Stimulated activated CD4-positive, alpha-beta T cell treated with anti-CD3 and anti-CD28 coated beads, Interleukin-15, amount 100 ng/mL, for 24 hours (primary cell): ENCODE measurements at regions not wholly inside any gene's neighbourhood (a gene's known extent, or its start where the extent isn't known, plus 50 kb on each side); places are given as distances from the start of the nearest gene placed in this dataset.

ENCODE experiments used
- DNase-seq: peaks from one replicate; pipeline ENCODE4 v3.0.0-alpha.2; 2020

DNA sequence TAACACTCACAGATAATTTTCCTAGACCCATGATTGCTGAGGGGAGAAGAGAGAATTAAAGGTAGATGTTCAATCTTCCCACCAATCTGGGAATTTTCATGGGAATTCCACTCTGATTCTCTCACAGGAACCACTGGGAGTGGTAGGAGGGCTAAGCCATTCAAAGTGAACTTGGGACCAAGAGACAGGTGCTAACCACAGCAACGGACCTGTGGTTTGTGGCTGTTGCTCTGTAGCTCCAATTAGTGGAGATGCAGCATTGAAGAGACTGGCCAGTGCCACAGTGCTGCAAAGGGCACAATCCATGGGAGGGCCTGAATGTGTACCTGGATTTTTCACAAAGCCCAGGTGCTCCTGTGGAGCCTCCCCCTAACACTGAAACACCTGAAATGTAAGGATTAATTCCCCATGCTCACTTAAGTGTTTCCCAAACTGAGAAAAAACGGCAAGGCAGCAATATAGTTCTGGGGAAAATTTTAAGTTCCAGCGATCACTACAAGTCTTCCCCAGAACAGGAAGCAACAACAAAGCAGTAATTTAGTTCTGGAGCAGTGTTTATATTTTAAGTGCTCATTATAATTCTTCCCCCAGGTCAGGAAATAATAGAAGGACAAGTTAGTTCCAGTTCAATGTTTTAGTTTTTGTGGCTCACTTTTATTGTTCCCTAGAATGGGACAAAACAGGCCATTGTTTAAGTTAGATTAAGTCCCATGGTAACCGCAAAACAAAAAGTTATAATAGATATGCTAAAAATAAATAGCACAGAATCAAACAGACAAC lies 1045.8 kb downstream of the CNTNAP5 start:
- DNase-seq, result no peak

DNA sequence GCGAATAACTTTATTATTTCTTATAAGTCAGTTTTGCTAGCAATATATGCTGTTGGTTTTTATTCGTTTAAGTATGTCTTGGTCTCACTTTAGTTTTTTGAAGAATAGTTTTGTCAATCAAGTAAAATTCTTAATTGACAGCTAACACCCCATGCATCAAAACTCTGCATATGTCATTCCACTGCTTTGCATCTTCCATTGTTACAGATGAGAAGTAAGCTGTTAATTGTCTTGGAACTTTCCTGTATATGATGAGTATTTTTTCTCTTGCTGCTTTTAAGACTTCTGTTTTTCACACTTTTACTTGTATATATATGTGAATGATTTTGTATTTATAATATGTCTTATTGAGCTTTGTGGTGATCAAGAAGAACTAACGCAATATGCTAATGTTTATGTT lies 1048.4 kb downstream of the CNTNAP5 start:
- DNase-seq, result no peak

DNA sequence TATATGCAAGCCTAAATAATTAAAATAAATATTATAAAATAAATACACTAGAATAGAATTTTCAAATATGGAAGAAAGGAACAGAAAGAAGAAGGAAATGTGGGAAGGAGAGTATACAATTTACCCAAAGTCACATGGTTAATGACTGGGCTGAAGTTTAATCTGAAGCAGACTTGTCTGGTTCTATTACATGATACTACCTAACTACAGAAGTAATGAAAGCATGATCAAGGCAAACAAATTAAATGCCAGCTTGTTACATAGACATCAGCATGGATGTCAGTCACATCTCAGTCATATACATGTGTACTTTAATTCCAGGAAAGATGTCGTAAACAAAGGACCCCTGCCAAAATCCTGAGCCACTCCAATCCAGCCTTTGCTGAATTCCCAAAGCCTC lies 1060.8 kb downstream of the CNTNAP5 start:
- DNase-seq, result no peak

DNA sequence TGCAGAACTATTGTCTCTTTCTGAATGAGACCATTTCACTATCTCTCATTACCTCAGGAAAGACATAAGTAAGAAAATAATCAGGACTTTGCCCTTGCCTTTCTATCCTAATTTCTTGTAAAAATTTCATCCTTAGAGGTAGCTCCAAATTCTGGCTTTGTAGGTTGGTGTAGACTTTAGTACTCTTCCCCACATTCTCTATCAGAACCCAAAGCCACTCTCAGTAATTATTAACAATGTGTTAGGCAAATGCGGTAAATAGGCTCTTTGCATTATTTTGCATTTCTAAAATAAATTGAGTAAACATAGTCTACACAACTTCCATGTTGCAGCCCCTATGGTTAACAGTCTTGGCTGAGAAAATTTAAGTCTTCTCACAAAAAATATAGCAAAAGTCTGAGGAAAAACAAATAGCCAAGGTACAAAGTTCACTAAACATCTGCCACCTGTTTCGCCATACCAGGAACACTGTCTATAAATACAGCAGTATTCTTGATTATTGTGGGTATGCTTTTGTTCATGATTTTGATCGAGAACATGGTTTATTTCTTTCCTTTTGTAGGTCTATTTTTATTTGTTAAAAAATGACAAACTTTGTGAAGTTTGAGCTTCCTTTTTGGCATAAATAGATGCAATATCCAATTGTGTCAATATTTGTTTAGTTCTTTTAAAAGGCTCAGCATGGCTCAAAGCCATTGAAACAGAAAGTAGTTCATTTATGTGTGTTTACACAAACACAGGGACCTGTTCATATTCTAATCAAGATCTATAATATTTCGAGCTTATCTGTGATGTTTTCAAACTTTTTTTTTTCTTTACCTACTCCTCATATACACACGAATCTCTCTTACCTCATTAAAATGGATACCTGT lies 1061.5 kb downstream of the CNTNAP5 start:
- DNase-seq, result no peak

DNA sequence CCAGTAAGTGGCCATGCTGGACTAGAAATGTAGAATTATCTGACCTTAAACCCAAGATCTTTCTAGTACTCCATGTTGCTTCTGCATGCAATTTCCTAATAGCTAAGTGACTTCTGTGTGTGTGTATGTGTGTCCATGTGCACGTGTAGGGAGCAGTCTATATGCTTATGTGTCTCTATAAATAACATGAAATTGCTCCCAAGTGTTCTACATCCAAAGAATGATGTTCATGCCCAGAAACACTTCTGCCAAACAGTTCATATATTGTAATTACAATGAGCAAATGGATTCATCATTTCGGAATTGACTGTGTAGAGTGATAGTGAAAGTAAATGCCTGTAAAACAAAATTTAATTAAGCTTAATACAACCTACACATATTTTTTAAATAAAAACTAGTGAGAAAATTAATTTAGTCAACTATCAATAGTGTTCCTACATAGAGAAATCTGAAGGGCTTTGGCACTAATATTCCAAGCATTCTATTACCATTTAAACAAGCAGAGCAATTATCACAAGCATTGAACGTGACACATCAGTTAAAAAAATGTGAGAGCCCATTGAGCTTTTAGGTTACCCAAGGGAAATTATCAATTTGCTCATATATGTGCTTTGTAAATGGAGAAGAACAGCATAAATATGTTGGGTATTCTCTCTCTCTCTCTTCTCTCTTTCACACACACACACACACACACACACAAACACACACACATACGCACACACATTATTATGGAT lies 1067.4 kb downstream of the CNTNAP5 start:
- no peak for DNase-seq

DNA sequence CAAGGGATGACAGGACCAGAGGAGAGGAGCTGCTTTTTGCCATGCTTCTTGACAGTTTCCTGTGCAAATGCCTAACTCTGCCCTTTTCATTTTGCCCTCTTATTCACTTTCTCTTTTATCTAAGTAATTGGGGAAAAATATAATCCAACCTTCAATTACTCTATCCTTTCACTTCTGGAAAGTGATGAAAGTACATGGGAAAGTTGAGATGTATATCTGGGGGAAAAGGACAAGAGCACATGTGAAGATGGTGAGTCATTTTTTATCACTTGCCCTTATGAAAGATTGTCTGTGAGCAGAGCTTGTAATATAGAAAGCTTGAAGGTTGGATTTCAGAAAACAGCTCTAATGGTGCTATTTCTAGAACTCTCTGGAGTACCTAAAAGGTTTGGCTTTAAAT lies 1070.7 kb downstream of the CNTNAP5 start:
- DNase-seq, result no peak

DNA sequence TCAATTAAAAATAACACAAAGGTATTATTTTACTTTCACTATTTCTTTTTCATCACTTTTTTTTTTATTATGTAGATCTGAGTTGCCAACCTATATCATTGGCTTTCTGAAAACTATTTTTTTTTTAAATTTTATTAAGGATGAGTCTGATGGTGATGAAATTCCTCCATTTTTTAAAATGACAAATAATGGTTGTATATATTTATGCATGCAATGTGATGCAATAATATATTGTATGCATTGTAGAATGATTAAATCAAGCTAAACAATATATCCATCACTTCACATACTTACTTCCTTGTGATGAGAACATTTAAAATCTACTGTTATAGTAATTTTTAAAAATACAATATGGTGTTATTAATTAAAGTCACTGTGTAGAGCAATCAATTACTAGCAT lies 1081.6 kb downstream of the CNTNAP5 start:
- no peak for DNase-seq

DNA sequence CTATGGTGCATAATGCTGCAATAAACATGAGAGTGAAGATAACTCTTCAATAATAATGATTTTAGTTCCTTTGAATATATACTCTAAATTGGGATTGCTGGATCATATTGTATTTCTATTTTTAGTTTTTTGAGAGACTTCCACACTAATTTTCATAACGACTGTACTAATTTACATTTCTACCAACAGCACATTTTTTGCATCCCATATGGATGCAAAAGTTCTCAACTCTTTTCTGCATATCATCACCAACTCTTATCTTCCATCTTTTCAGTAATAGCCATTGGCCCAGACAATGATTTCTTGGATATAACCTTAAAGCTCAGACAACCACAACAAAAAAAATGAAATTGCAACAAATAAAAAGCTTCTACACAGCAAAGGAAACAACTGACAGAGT lies 1082.4 kb downstream of the CNTNAP5 start:
- no peak for DNase-seq

DNA sequence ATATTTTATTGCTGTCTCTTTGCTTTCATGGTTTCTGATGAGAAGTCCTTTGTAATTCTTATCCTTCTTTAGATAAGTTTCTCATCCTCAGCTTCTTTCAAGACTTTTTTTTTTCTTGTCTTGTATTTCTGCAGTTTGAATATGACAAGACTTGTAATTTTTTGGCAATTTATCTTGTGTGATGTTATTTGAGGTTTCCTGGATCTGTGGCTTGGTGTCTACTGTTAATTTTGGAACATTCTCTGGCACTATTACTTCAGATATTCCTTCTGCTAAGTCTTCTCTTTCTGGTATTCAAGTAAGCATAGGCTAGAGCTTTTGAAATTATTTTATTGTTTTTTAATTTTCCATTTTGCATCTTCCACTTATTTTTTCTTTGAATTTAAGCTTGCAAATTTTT lies 1083.2 kb downstream of the CNTNAP5 start:
- DNase-seq, result no peak

DNA sequence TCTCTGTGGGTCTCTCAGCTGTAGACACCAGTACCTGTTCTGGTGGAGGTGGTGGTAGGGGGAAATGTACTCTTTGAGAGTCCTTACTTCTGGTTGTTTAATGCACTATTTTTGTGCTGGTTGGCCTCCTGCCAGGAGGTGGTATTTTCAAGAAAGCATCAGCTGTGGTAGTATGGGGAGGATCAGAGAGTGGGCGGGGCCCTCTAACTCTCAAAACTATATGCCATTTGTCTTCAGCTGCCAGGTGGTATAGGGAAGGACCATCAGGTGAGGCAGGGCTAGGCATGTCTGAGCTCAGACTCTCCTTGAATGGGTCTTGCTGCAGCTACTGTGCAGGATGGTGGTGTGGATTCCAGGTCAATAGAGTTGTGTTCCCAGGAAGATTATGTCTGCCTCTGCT lies 1100.8 kb downstream of the CNTNAP5 start:
- no peak for DNase-seq

DNA sequence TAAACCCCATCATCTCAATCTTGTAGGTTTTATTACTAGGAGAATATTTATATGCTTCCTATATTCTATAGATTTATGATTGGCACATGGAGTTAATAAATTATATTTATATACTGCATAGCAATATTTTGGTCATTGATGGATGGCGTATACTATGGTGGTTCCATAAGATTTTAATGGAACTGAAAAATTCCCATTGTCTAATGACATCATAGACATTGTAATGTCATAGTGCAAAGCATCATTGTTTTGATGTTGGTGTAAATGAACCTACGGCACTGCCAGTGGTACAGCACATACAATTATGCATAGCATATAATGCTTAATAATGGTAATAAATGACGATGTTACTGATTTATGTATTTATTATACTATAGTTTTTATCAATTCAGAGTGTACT lies 1135.9 kb downstream of the CNTNAP5 start:
- no peak for DNase-seq

DNA sequence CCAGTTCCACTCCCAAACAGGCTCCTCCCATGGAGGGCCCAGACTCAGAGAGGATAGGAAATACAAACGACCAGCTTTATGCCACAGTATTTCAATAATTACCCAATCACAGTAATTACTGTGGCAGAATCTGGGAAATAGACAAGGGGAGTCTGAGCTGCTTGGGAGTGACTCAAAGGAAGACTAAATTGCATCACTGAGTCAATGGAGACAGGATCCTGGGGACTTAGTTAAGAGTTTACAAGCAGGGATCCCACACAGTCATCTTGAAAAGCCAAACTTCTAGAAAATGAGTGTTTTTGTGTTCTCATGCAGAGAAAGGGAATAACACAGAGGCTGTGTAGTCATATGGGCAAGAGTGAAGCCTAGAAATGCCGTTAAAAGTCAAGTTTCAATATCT lies 1142.1 kb downstream of the CNTNAP5 start:
- DNase-seq, result no peak

DNA sequence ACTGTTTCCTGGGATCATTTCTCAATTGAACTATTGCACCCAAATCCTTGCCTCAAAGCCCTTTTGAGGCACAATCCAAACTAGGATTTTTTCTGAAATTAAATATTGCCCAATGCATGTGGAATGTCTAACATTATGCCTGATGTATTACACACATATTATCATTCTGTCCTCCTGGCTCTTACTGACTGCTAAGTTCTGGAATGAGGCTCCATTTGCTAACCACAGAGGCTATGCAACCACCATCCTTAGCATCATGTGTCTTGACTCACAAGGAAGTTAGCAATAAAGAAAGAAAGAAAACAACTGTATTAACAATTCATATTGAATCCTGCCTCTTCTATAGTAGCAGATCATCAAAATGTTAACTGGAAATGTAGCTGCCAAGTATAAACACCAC lies 1142.7 kb downstream of the CNTNAP5 start:
- DNase-seq, result no peak

DNA sequence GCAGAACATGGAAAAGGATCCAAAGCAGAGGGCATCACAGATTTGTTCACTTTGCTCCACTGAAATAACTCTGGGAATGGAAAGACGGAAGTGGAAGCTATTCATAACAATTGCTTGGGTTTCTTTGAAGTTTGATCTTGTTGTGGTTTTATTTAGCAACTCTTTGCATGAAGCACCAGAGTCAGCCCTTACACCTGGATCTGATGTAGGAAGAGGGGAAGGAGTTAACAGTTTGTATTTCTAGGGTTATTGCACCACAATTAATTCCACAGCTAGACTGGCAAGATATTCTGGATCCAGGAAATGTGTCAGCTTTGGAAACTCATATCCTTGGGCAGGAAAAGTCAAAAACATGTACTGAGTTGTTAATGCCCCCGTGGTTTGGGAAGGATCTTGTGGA lies 1143.4 kb downstream of the CNTNAP5 start:
- no peak for DNase-seq

DNA sequence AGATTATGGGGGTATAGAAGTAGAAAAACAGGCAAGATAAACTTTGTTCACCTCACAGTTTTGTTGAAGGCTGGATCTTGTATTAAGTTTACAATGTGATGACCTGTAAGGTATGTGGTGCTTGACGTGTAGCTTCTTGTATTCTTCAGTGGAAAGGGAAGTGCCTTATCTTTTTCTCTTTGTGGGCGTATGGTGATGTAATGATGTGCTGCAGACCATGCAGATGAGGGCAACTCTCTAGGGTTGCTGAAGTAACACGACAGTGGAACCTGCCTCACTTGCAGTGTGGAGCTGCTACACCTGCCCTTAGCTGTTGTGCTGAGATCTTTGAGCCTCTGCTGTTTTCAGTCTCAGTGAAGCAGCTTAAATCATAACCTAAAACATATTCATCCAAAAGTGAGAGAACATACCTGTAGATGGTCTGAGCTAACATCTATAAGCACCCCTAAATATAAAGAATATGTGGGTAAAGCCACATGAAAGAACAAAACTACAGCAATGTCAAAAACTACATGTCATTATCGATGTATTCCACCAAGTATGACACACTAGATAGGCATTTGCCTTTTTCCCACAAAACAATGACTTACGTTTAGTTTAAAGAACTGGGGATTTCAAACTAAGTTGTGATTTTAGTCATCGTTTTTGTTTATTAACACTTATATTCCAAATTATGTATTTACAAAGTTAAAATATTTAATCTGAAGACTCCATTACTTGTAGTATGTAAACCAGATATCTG lies 1144.1 kb downstream of the CNTNAP5 start:
- DNase-seq, result no peak

DNA sequence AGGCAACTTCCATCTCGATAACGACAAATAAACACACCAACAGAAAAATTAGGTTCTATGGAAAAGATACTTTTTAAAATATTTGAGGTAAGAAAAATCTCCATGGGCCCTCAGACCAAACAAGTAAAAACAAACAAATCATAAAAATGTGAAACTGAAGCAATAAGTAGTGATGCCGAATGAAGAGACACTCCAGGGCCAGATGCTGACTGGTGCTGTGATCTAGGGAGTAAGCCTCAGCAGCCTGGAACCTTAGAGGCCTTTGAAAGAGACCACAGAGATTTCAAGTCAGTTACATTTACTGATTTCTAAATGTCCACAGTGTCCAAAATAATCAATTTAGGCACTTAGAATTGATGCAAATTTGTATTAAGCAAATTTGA lies 1144.7 kb downstream of the CNTNAP5 start:
- DNase-seq, result no peak

DNA sequence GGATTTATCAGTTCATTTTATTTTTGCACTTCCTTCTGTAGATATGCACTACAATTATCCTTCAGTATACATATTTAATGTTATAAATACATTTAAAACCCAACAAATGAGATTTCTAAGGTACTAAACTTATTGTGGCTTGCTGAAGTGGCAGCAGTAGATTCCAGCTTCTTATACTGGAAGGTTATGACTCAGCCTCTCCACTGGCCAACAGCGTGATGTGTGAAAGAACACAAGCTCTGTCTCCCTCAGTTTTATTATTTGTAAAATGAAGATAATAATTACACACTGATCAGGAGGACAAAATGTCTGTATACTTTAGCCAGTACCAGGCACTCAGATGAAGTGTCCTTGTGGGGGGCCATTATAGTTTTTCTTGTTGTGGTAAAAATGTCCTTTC lies 1147.1 kb downstream of the CNTNAP5 start:
- no peak for DNase-seq

DNA sequence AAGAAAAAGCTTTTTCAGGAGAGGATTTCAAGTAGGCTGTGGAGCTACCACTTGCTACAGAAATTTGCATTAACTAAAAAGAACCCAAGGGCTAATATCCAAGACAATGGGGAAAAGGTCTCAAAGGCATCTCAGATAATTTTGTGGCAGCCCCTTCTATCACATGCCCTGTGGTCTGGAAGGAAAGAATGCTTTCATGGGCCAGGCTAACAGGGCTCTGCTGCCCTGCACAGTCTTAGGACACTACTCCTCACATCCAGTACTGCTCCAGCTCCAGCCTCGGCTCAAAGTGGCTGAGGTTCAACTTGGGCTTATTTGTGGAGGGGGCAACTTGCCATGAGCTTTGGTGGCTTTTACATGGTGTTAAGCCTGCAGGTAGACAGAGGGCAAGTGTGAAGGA lies 1150.3 kb downstream of the CNTNAP5 start:
- no peak for DNase-seq

DNA sequence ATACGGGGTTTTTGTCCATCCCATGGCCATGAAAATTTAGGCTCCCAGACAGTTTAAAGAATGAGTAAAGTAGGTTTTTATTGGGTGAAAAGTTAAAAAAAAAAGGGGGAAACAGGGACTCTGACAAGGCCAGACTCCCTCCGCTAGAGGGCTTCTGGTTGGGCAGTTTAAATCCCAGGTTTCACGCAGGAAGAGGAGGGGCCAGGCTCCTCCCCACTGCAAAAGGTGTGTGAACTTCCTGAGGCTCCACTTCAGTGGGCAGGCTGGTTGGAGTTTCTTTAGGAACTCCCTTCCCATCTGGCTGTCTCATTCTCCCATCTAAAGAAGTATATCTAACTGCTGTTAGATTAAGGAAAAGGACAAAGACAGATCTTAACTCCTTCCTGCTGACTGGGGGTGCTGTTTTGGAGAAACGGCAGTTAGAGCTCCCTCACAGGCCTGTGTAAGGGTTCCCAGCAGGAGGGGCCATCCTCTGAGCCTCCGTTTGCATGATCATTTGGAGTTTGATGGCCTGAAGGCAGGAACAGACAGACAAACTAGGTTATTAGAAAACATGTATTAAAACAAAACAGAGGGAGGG lies 1160.7 kb downstream of the CNTNAP5 start:
- no peak for DNase-seq

DNA sequence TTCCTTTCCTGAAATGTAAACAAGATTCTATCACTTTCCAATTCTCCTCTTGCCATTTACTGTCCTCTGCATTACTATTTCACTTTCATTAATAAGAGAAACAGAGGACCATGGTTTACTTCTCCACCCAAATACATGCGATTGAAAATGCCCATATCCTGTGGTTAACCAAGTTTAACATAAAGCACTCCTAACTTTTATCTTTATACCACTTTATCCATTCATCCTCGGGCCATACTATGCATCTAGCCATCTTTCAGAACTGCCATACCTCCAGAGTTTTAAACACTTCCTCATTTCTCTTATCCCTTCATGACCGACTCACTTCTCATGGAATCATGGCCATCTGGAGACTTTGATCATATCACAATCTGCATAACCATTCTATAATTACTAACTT lies 1182.3 kb downstream of the CNTNAP5 start:
- no peak for DNase-seq

DNA sequence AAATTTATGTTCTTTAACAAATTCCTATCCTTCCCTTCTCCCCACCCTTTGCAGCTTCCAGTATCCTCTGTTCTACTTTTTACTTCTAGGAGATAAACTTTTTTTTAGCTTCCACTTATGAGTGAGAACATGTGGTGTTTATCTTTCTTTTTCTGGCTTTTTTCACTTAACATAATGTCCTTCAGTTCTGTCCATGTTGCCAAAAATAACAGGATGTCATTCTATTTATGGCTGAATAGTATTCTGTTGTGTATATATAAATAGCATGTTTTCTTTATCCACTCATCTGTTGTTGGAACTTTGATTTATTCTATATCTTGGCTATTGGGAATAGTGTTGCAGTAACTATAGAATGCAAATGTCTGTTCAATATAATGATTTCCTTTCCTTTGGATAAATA lies 1191.2 kb downstream of the CNTNAP5 start:
- DNase-seq, result no peak

DNA sequence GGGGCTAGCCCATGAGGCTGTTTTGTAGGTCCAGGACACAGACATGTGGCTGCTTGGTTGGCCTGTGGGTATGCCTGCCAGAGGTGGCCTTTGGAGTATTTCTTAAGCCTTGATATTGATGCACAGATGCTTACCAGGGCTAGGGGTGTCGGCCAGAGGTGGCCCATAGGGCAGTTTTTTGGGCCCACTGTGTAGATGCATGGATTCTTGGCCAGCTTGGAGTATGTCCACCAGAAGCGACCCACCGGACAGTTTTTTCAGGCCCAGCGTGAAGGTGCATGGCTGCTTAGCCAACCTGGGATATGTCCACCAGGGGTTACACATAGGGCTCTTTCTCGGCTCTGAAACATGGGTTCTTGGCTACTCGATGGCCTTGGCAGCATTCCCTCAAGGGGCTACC lies 1199.1 kb downstream of the CNTNAP5 start:
- DNase-seq, result no peak

DNA sequence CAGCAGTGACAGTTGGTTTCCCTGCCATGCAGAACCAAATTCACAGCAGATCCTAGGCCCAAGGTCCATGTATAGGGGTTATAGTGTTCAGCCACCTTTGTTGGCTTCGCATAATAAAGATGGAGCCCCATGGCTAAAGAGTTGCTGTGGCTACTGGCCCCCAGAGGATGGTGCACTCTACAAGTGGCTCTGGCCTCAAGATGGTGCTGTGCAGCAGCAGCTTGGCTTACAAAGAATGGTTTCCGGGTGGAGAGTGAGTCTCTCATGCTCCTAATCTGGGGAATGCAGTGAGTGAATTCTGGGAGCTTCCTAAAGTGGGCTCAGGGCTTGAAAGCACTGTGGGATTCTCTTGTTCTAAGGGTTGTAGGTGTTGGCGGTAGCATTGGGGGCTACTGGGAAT lies 1199.7 kb downstream of the CNTNAP5 start:
- DNase-seq, result no peak
